A549 (cell line): ENCODE measurements at regions not wholly inside any gene's neighbourhood (a gene's known extent, or its start where the extent isn't known, plus 50 kb on each side); places are given as distances from the start of the nearest gene placed in this dataset.

ENCODE experiments used
- CEBPB ChIP-seq, 2 experiments: fragments of >200 bp in 1 of 2; sonication (Bioruptor Twin) in 1 of 2; formaldehyde crosslinking in 1 of 2; IDR thresholded peaks; 2 replicates each; pipeline ENCODE4 v1.6.1; 2012 to 2016
- CTCF ChIP-seq: fragments of >200 bp; sonication (Bioruptor Twin); formaldehyde crosslinking; IDR thresholded peaks from 3 replicates; pipeline ENCODE4 v1.5.1; 2016
- ESRRA ChIP-seq: fragments of 150-350 bp; IDR thresholded peaks from 2 replicates; pipeline ENCODE4 v1.6.1; 2014; ENCODE audit warnings: mild to moderate bottlenecking, low read length, borderline replicate concordance
- HDAC2 ChIP-seq: fragments of 200-600 bp; sonication (generic); IDR thresholded peaks from 2 replicates; pipeline ENCODE4 v1.6.1; 2016
- JUNB ChIP-seq: fragments of >200 bp; sonication (Bioruptor Twin); formaldehyde crosslinking; IDR thresholded peaks from 2 replicates; pipeline ENCODE4 v1.6.1; 2016
- MAX ChIP-seq: IDR thresholded peaks from 2 replicates; pipeline ENCODE4 v1.6.1; 2012
- NFE2L2 ChIP-seq: fragments of 150-350 bp; conservative IDR thresholded peaks from 2 replicates; pipeline ENCODE4 v1.6.1; 2014; ENCODE audit warnings: low read length
- RAD21 ChIP-seq, 2 experiments: fragments of >200 bp in 1 of 2; sonication (Bioruptor Twin) in 1 of 2; formaldehyde crosslinking in 1 of 2; IDR thresholded peaks in 1 of 2; conservative IDR thresholded peaks in 1 of 2; 2 replicates in 1 of 2; 3 replicates in 1 of 2; pipeline ENCODE4 v1.6.1; 2012 to 2018; ENCODE audit warnings: inconsistent platforms in 1 of 2
- ZFP36 ChIP-seq: fragments of 450-650 bp; IDR thresholded peaks from 2 replicates; pipeline ENCODE4 v1.6.1; 2014; ENCODE audit warnings: borderline replicate concordance; ENCODE audit not compliant: partially characterized antibody

GRCh38 chr12:20039562-20039961 lies 328.8 kb upstream of the PDE3A start:
- TF ChIP-seq JUNB, result no peak
- TF ChIP-seq ZFP36, result no peak
- no peak for TF ChIP-seq RAD21 (conservative IDR thresholded peaks at IDR 0.05 in 1 of 2, IDR thresholded peaks at IDR 0.05 in 1 of 2)
- TF ChIP-seq NFE2L2, result no peak
- TF ChIP-seq CTCF, result no peak
- TF ChIP-seq ESRRA, result no peak
- TF ChIP-seq CEBPB (IDR thresholded peaks at IDR 0.05), result no peak
- no peak for TF ChIP-seq HDAC2
- TF ChIP-seq MAX, result no peak
